ENCODE measurements at regions not wholly inside any gene's neighbourhood (a gene's known extent, or its start where the extent isn't known, plus 50 kb on each side); places are given as distances from the start of the nearest gene placed in this dataset.

DNA sequence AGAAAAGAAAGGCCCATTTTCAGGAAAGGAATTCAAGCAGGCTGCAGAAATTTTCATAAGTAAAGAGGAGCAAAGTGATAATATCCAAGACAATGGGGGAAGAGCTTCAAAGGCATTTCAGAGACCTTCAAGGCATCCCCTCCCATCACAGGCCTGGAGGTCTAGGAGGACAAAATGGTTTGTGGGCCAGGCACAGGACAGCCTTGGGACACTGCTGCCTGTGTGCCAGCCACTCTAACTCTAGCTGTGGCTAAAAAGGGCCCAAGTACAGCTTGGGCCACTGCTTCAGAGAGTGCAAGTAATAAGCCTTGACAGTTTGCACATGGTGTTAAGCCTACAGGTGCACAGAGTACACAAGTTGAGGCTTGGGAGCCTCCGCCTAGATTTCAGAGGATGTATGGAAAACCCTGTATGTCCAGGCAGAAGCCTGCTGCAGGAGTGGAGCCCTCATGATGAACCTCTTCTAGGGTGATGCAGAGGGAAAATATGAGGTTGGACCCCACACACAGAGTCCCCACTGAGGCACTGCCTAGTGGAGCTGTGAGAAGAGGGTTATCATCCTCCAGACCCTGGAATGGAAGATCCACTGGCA is 51.8 kb upstream of the ZSWIM5 start:
- Histone ChIP-seq H3K4me1 (no peaks in the 10 kb centered on the region), H3K9me3 (peaks cover 0 to 31% (median 5%) of the 10 kb centered on the region in 4 donors), H3K4me3 (no peak overlapping the region), H3K36me3 (no peaks in the 10 kb centered on the region), H3K27ac (no peak overlapping the region), H3K27me3 (no peaks in the 10 kb centered on the region)
- no peak for DNase-seq (ENCODE audit: low spot score in 2 of 2)
- TF ChIP-seq EP300 (IDR thresholded peaks at IDR 0.05): no peak
- TF ChIP-seq POLR2A (IDR thresholded peaks at IDR 0.05): no peak
- TF ChIP-seq CTCF (IDR thresholded peaks at IDR 0.05): no peak
- WGBS, 2 donors: 100% methylated on average over 1 of the region's 1 CpG; no CpG with 5 or more reads in 1 of the 2 donors

DNA sequence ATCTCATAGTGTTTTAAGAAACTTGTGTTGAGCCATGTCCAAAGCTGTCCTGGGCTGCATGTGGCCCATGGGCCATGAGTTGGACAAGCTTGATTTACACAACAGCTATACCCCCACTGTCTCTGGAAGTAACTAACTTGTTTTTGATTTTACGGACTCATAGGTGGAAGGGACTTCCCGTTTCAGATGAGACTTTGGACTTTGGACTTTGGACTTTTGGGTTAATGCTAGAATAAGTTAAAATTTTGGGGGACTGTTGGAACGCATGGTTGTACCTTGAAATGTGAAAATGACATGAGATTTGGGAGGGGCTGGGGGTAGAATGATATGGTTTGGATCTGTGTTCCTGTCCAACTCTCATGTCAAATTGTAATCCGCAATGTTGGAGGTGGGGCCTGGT is 52.6 kb upstream of the ZSWIM5 start:
- TF ChIP-seq EP300 (IDR thresholded peaks at IDR 0.05): no peak
- TF ChIP-seq CTCF (IDR thresholded peaks at IDR 0.05): no peak
- no peak for TF ChIP-seq POLR2A (IDR thresholded peaks at IDR 0.05)
- H3K36me3 ChIP-seq: no peaks in the 10 kb centered on the region
- H3K27me3 ChIP-seq: no peaks in the 10 kb centered on the region

DNA sequence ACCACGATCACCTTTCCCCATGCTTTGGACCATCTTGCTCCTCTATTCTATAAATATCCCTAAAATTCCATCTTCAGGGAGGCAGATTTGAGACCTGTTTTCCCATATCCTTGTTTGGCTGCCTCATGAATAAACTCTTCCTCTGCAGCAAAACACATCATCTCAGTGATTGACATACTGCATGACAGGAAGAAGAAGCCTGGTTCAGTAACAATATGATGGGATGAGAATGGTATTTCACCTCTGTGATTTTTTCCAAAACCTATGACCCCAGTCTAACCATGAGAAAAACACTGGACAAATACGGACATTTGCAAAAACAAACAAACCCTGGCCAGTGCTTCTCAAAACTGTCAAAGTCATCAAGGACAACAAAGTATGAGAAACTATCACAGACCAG is 53.8 kb upstream of the ZSWIM5 start:
- Histone ChIP-seq H3K36me3 (no peaks in the 10 kb centered on the region), H3K4me1 (peaks cover 0 to under 1% (median 0%) of the 10 kb centered on the region in 4 donors), H3K9me3 (peaks cover 0 to 31% (median 5%) of the 10 kb centered on the region in 4 donors), H3K27me3 (no peaks in the 10 kb centered on the region), H3K4me3 (no peak overlapping the region), H3K27ac (no peak overlapping the region)
- no peak for DNase-seq (ENCODE audit: low spot score in 2 of 2)
- 61 to 70% methylated on average over 2 of the region's 2 CpGs for WGBS, 2 donors
- TF ChIP-seq EP300 (IDR thresholded peaks at IDR 0.05) (no peak), POLR2A (IDR thresholded peaks at IDR 0.05) (no peak), CTCF (IDR thresholded peaks at IDR 0.05) (no peak)

More for the DNA sequence above, 52.6 kb upstream of the ZSWIM5 start:
- no peak for DNase-seq (ENCODE audit: low spot score in 2 of 2)
- no peak overlapping the region for H3K27ac ChIP-seq
- WGBS, 2 donors: 87 to 94% methylated on average over 4 of the region's 4 CpGs
- no peak overlapping the region for H3K4me3 ChIP-seq
- no peaks in the 10 kb centered on the region for H3K4me1 ChIP-seq
- peaks cover 0 to 31% (median 5%) of the 10 kb centered on the region in 4 donors for H3K9me3 ChIP-seq

DNA sequence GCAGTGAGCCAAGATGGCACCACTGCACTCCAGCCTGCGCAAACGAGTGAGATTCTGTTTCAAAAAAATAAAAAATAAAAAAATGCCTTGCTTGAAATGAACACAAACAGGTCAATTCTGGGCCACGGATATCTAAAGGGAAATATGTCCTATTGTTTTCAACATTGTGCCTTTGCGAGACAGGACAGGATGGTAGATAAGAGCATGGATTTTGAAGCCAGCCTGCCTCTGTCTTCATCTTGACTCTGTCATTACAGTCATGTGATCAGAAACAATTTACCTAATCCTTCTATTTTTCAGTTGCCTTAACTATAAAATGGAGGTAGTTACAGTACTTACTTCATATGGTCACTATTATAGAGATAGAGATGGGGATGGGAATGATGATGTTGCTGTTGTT is 56.7 kb upstream of the ZSWIM5 start:
- H3K36me3 ChIP-seq: no peaks in the 10 kb centered on the region
- DNase-seq (ENCODE audit: low spot score in 2 of 2): no peak
- H3K27ac ChIP-seq: no peak overlapping the region
- H3K4me1 ChIP-seq: peaks cover 0 to 21% (median 5%) of the 10 kb centered on the region in 4 donors
- 85 to 88% methylated on average over 4 of the region's 4 CpGs for WGBS, 2 donors
- peaks cover 0 to 19% (median 2%) of the 10 kb centered on the region in 4 donors for H3K9me3 ChIP-seq
- H3K27me3 ChIP-seq: no peaks in the 10 kb centered on the region
- no peak overlapping the region for H3K4me3 ChIP-seq
- no peak for TF ChIP-seq POLR2A (IDR thresholded peaks at IDR 0.05)
- no peak for TF ChIP-seq CTCF (IDR thresholded peaks at IDR 0.05)
- no peak for TF ChIP-seq EP300 (IDR thresholded peaks at IDR 0.05)

- 50 to 68% methylated on average over 1 of the region's 1 CpG for WGBS, 2 donors
- H3K4me1 ChIP-seq: peaks cover 0 to 24% (median 5%) of the 10 kb centered on the region in 4 donors
- no peak overlapping the region for H3K4me3 ChIP-seq
Measured at GRCh38 chr1:45265244-45265643, 58.8 kb upstream of the ZSWIM5 start.

More at GRCh38 chr1:45265244-45265643, 58.8 kb upstream of the ZSWIM5 start:
- no peak overlapping the region for H3K27ac ChIP-seq
- TF ChIP-seq EP300 (IDR thresholded peaks at IDR 0.05) (no peak), CTCF (IDR thresholded peaks at IDR 0.05) (no peak), POLR2A (IDR thresholded peaks at IDR 0.05) (no peak)
- peaks cover 0 to 10% (median 0%) of the 10 kb centered on the region in 4 donors for H3K9me3 ChIP-seq
- H3K27me3 ChIP-seq: no peaks in the 10 kb centered on the region
- no peak for DNase-seq (ENCODE audit: low spot score in 2 of 2)
- H3K36me3 ChIP-seq: no peaks in the 10 kb centered on the region
